ENCODE measurements at regions not wholly inside any gene's neighbourhood (a gene's known extent, or its start where the extent isn't known, plus 50 kb on each side); places are given as distances from the start of the nearest gene placed in this dataset.

- no peak overlapping the region for H3K4me3 ChIP-seq (ENCODE audit: low read depth in 1 of 3, low read length in 3 of 3)
- H3K27me3 ChIP-seq (ENCODE audit: control insufficient read depth in 4 of 4, insufficient read depth in 4 of 4, low read length in 3 of 4) = no peaks in the 10 kb centered on the region
- H3K9ac ChIP-seq (ENCODE audit: low read depth in 1 of 2, low read length in 2 of 2) = no peak overlapping the region
- H3K9me3 ChIP-seq (ENCODE audit: control insufficient read depth in 4 of 4, low read length in 3 of 4) = no peaks in the 10 kb centered on the region
- TF ChIP-seq RXRA (IDR thresholded peaks at IDR 0.05) = no peak
- TF ChIP-seq MAX (IDR thresholded peaks at IDR 0.05) = no peak
- TF ChIP-seq TAF1 (conservative IDR thresholded peaks at IDR 0.05) = no peak
- TF ChIP-seq ATF3 (IDR thresholded peaks at IDR 0.05) = no peak
- no peak for TF ChIP-seq ZBTB33 (IDR thresholded peaks at IDR 0.05)
- no peak for TF ChIP-seq SP1 (IDR thresholded peaks at IDR 0.05)
- TF ChIP-seq YY1 (IDR thresholded peaks at IDR 0.05) = no peak
- no peak for DNase-seq (ENCODE audit: low spot score)
- no peaks in the 10 kb centered on the region for H3K4me1 ChIP-seq (ENCODE audit: control insufficient read depth in 4 of 4, insufficient read depth in 4 of 4, low read length in 3 of 4)
- WGBS = 79% methylated on average over 1 of the region's 1 CpG
- no peak overlapping the region for H3K27ac ChIP-seq (ENCODE audit: low read depth in 1 of 2, low read length in 2 of 2)
- no peaks in the 10 kb centered on the region for H3K36me3 ChIP-seq (ENCODE audit: control insufficient read depth in 4 of 4, insufficient read depth in 3 of 4, low read depth in 1 of 4, low read length in 3 of 4)
These were observed 289.5 kb downstream of the USP46 start for GRCh38 chr4:52369649-52370048.

- 96% methylated on average over 5 of the region's 5 CpGs for WGBS
- DNase-seq (ENCODE audit: low spot score) = no peak
- TF ChIP-seq FOXA2 (IDR thresholded peaks at IDR 0.05) (no peak), YY1 (IDR thresholded peaks at IDR 0.05) (no peak), RAD21 (IDR thresholded peaks at IDR 0.05) (no peak), ATF3 (IDR thresholded peaks at IDR 0.05) (no peak), CTCF (IDR thresholded peaks at IDR 0.05; ENCODE audit: low read depth, low read length, missing input control) (no peak), EGR1 (IDR thresholded peaks at IDR 0.05; ENCODE audit: low read depth in 2 of 2) (no peak), GABPA (IDR thresholded peaks at IDR 0.05 in 1 of 2, conservative IDR thresholded peaks at IDR 0.05 in 1 of 2) (no peak), JUND (IDR thresholded peaks at IDR 0.05) (no peak), MAX (IDR thresholded peaks at IDR 0.05) (no peak), HNF4G (IDR thresholded peaks at IDR 0.05) (no peak), FOXA1 (IDR thresholded peaks at IDR 0.05) (no peak), TAF1 (conservative IDR thresholded peaks at IDR 0.05) (no peak), HNF4A (conservative IDR thresholded peaks at IDR 0.05) (no peak), REST (IDR thresholded peaks at IDR 0.05) (no peak), RXRA (IDR thresholded peaks at IDR 0.05) (no peak), ZBTB33 (IDR thresholded peaks at IDR 0.05) (no peak), SP1 (IDR thresholded peaks at IDR 0.05) (no peak)
- Histone ChIP-seq H3K9me3 (ENCODE audit: control insufficient read depth in 4 of 4, low read length in 3 of 4) (no peaks in the 10 kb centered on the region), H3K4me3 (ENCODE audit: low read depth in 1 of 3, low read length in 3 of 3) (no peak overlapping the region), H3K36me3 (ENCODE audit: control insufficient read depth in 4 of 4, insufficient read depth in 3 of 4, low read depth in 1 of 4, low read length in 3 of 4) (no peaks in the 10 kb centered on the region), H3K9ac (ENCODE audit: low read depth in 1 of 2, low read length in 2 of 2) (no peak overlapping the region), H3K4me1 (ENCODE audit: control insufficient read depth in 4 of 4, insufficient read depth in 4 of 4, low read length in 3 of 4) (no peaks in the 10 kb centered on the region), H3K27ac (ENCODE audit: low read depth in 1 of 2, low read length in 2 of 2) (no peak overlapping the region), H3K27me3 (ENCODE audit: control insufficient read depth in 4 of 4, insufficient read depth in 4 of 4, low read length in 3 of 4) (no peaks in the 10 kb centered on the region)
These were observed 288.5 kb downstream of the USP46 start for GRCh38 chr4:52370576-52370975.

Measured in liver (tissue), 8 donors.